Fibroblast of skin of left biceps (primary cell): ENCODE measurements at regions not wholly inside any gene's neighbourhood (a gene's known extent, or its start where the extent isn't known, plus 50 kb on each side); places are given as distances from the start of the nearest gene placed in this dataset.

Experiments
- DNase-seq, 2 experiments: peaks; one replicate each; pipeline ENCODE4 v3.0.0-alpha.2; 2013; ENCODE audit warnings: low read depth in 2 of 2

- DNase-seq = no peak
Observed at GRCh38 chr11:122277493-122277892, 161.5 kb upstream of the BLID start.

- no peak for DNase-seq
Observed at GRCh38 chr11:122276221-122276620, 160.2 kb upstream of the BLID start.

- no peak for DNase-seq
Observed at GRCh38 chr11:122275508-122275907, 159.5 kb upstream of the BLID start.

DNA sequence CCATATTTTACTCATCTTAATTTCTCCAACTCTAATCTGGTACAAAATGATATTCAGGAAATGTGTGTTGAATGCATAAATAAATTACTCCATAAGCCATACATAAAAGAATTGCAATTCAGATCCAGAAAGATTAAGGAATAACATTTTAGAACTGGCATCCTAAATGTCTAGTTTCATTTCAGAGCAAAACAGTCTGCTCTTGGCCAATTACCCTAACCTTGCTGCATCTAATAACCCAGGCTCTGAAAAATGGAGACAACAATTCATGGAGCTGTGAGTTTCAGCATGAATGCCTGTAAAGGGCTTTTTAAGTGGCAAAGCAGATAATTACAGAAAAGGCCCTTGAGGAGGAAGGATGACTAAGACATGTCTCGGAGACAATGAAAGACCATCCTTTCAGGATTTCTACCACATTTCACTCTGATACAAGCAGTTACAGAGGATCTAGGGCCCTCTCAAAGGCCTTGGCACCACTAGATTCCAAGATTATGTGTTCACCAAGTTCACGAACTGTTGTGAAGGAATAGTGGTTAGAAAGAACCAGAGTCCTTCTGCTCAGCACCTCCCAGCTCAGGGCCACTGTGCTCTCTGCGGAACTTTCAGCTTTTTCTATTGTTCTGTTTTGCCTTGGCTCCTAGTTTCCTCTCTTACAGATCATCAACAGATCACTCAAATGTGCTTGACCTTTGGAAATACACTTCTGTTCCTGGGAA is 157.6 kb upstream of the BLID start:
- DNase-seq = no peak

DNA sequence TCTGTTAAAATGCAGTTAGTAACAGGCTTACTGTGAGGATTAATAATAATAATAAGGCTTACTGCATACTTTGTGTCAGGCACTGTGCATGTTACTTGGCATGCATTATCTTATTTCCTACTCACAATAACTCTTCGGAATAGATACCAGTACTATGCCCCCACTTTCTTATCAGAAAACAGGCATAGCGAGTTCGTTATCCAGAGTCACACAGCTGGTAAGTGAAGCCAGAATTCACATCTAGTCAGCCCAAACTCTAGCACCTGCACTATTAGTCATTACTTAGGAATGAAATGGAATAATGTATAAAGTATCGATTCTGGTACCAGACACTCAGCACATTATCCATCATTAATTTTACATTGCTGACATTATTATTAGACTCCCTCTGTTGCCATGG is 155.7 kb upstream of the BLID start:
- DNase-seq = no peak

DNA sequence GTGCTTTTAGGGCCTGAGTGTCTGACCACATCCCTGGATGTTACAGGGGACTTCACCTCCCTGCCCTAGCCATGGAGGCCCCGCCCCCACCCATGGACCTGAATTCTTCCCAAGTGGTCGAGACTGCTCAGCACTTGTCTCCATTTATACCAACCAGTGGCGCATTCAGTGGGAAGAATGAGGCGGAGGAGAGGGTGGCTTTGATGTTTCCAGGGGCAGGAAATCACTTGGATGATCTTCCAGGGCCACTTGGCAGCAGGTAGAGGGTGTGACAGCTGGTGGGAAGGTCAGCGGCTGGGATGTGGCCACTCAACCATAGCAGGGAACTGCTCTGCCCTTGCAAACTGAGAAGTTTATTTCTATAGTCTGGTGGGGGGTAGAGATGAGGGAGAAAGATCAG is 155.1 kb upstream of the BLID start:
- DNase-seq = no peak

DNA sequence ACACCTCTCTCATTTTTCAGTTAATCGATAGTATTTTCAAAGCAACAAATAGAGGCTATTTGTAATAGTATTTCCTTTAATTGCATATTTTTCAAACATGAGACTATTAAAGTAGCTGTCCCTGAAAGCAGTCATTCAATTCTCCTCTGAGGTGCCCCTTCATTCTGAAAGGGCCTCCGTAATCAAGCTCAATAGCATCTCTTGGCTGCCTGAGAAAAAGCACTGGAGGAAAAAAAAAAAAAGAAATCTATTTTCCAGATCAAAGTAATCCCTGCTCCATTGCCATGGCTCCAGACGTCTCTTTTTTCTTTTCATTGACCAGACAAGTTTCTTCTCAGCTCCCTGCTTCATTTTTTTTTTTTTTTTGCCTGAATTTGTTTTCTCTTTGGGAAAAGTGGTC is 154.5 kb upstream of the BLID start:
- no peak for DNase-seq

DNA sequence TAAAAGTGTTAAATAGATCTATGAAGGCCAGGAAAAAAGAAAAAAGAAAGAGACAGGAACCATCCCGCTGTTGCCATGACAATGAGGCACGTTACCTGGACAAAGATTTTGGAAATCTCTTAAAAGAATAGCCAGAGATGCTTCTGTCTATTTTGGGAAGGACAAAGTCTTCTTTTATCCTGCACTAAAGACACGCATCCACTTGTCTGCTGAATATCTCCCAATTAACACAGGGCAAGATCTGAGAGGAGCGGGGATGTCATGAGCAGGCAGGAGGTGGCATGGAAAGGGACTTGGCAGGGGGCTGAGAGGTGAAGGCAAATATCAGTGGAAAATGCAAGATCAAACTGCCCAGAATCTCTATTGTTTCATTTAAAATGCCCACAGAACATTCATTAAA is 153.8 kb upstream of the BLID start:
- DNase-seq = no peak

- DNase-seq = no peak
Observed at GRCh38 chr11:122268601-122269130, 152.7 kb upstream of the BLID start.

DNA sequence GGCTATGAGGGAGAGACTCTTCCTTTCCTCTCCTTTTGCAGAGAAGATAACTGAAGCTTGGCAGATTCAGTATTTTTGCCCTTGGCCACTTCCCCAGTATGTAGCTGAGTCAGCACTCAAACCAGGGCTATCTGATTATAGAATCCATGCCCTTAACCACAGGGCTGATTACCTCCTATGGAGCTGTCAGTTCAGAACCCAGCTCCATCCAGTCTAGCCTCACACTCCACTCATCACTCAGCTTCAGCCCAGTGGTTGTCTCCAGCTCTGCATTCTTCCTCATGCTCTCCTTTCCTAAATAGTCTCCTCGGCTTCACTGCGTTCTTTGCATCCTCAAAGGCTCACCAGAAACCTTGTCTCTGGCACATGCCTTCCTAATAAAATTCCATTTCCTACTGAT is 151.6 kb upstream of the BLID start:
- DNase-seq = peak; percentile 90 to 91

GRCh38 chr11:122265981-122266380 is 150.0 kb upstream of the BLID start:
- no peak for DNase-seq

- DNase-seq = no peak
Observed at GRCh38 chr11:122264121-122264520, 148.1 kb upstream of the BLID start.

- no peak for DNase-seq
Observed at GRCh38 chr11:122261546-122261945, 145.5 kb upstream of the BLID start.

- DNase-seq = no peak
Observed at GRCh38 chr11:122259195-122259821, 143.3 kb upstream of the BLID start.

- no peak for DNase-seq
Observed at GRCh38 chr11:122258446-122259194, 142.6 kb upstream of the BLID start.

DNA sequence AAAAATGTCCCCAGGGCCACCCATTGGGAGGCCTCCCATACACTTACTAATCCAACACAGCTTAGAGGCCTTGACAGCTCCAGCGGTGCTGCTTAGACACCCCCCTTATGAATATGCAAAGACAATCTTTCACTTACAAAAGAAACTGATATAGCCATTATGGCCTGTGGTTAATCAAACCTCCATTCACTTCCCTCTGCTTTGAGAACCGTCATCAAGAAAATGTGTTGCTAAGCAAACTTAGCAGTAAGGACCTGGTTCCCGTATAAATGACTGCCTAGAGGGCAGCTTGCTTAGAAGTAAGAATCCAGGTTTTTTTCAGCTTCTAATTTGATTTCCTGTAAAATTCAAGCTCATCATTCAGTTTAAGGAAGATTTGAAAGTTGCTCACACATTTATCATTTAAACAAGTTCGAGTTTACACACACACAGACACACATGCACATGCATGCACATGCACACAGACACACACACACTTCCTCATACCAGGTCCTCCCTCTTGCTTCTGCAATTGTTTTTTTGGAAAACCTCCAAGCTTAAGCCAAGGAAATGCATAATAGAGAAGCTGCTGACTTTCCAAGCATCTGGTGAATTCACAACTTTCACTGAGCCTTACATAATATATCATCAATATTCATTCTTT is 137.7 kb upstream of the BLID start:
- DNase-seq = peak; percentile 89 to 93

- DNase-seq = no peak
Observed at GRCh38 chr11:122248939-122249338, 132.9 kb upstream of the BLID start.

DNA sequence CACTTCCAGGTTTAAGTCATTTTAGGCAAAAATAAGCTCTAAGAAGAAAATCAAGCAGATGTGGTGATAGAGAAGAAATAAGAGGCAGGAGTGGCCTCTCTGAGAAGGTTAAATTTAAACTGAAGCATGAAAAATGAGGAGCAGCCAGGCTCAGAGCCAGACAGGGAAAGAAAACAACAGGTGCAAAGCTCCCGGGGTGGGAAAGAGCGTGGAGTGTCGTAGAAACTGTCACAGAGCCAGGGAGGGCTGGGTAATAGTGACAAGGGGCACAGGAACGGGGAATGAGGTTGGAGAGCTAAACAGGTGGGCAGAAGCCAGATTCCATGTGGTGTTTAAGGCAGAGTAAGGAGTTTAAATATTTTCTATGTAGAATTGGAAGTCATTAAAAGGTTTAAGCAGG is 132.1 kb upstream of the BLID start:
- no peak for DNase-seq

- DNase-seq = peak; percentile 48 to 51
Observed at GRCh38 chr11:122246874-122247273, 130.9 kb upstream of the BLID start.

DNA sequence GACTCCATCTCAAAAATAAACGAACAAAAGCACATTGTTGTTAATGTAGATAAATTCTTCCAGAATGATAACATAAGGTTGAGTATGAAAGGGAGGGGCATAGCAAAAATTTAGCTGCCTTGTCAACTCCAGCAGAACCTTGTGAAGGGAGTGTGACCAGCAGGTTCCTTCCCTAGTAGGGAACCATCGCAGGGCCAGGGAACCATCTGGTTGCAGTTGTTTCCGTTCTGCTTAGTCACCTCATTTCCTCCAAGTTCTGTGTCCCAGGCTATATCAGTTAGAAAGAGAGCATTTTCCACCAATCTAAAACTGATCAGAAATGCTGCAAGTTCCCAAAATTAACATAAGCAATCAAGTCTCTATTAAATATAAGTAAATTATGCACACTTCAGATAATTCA is 126.7 kb upstream of the BLID start:
- no peak for DNase-seq

DNA sequence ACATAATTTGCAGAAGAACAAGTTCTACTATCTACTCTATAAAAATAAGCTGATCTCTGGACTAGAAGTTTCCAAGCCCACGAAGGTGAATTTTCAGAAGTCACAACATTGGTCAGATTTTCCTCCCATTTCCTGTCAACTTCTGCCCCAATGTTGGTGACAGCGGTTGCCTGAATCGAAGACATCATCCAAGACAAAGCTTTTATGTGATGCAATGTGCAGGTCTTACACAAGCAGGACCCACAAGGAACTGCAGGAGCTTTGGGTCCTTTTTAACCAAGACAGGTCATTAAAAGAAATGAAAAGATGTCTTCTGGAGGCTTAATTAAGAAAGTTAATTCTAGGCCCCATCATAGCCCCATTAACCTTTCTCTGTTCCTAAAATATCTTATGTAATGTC is 125.6 kb upstream of the BLID start:
- DNase-seq = no peak

GRCh38 chr11:122240638-122241037 is 124.6 kb upstream of the BLID start:
- DNase-seq = no peak
